ENCODE measurements at regions not wholly inside any gene's neighbourhood (a gene's known extent, or its start where the extent isn't known, plus 50 kb on each side); places are given as distances from the start of the nearest gene placed in this dataset.

DNA sequence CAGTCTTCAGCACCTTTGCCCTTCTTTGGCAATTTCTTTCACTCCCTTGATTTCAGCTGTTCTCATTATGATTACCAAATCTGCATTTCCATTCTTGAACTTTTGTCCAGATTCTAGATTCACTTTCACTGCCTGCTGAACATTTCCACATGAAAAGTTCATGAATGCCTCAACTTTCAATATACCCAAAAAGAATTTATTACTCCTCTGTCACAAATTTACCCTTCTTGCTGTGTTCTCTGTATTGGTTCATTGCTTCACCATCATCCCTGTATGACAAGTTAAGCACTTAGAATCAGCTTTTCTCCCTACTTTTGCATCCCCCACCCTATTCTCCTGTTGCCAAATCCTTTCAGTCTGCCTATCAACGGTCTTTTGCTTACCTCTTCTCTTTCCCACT, 112.6 kb upstream of the PKN2 start:
- H3K36me3 ChIP-seq (ENCODE audit: insufficient read depth, low read length) = no peaks in the 10 kb centered on the region
- no peaks in the 10 kb centered on the region for H3F3A ChIP-seq (ENCODE audit: insufficient read depth, low read length)
- H3K9ac ChIP-seq (ENCODE audit: low read length) = no peak overlapping the region
- no peaks in the 10 kb centered on the region for H3K79me2 ChIP-seq (ENCODE audit: insufficient read depth, low read length)
- no peak overlapping the region for H3K27ac ChIP-seq (ENCODE audit: low read depth, low read length, poor library complexity, severe bottlenecking)
- no peaks in the 10 kb centered on the region for H3K27me3 ChIP-seq (ENCODE audit: insufficient read depth, low read length)
- no peak overlapping the region for H3K4me2 ChIP-seq (ENCODE audit: low read length)
- H3K9me2 ChIP-seq (ENCODE audit: low read depth, low read length) = no peaks in the 10 kb centered on the region
- no peaks in the 10 kb centered on the region for H3K9me3 ChIP-seq (ENCODE audit: low read length)
- TF ChIP-seq EZH2 (IDR thresholded peaks at IDR 0.05; ENCODE audit: borderline replicate concordance, low read length) (no peak), CTCF (IDR thresholded peaks at IDR 0.05; ENCODE audit: low read length) (no peak)
- no peaks in the 10 kb centered on the region for H3K4me1 ChIP-seq (ENCODE audit: insufficient read depth, low read length, severe bottlenecking)
- H3K4me3 ChIP-seq (ENCODE audit: low read depth, low read length, poor library complexity, severe bottlenecking) = no peak overlapping the region
- no peak overlapping the region for H2AFZ ChIP-seq (ENCODE audit: low read length)
- no peaks in the 10 kb centered on the region for H4K20me1 ChIP-seq (ENCODE audit: insufficient read depth, low read length)

GRCh38 chr1:88579598-88579997, 104.5 kb upstream of the PKN2 start:
- H4K20me1 ChIP-seq (ENCODE audit: insufficient read depth, low read length) = no peaks in the 10 kb centered on the region
- no peaks in the 10 kb centered on the region for H3K4me1 ChIP-seq (ENCODE audit: insufficient read depth, low read length, severe bottlenecking)
- no peaks in the 10 kb centered on the region for H3K9me2 ChIP-seq (ENCODE audit: low read depth, low read length)
- TF ChIP-seq CTCF (IDR thresholded peaks at IDR 0.05; ENCODE audit: low read length) (no peak), EZH2 (IDR thresholded peaks at IDR 0.05; ENCODE audit: borderline replicate concordance, low read length) (no peak)
- H3K9me3 ChIP-seq (ENCODE audit: low read length) = no peaks in the 10 kb centered on the region
- H3K27me3 ChIP-seq (ENCODE audit: insufficient read depth, low read length) = no peaks in the 10 kb centered on the region
- H3K4me2 ChIP-seq (ENCODE audit: low read length) = no peak overlapping the region
- no peaks in the 10 kb centered on the region for H3K36me3 ChIP-seq (ENCODE audit: insufficient read depth, low read length)
- no peak overlapping the region for H3K27ac ChIP-seq (ENCODE audit: low read depth, low read length, poor library complexity, severe bottlenecking)
- H3K9ac ChIP-seq (ENCODE audit: low read length) = no peak overlapping the region
- H3K4me3 ChIP-seq (ENCODE audit: low read depth, low read length, poor library complexity, severe bottlenecking) = no peak overlapping the region
- no peaks in the 10 kb centered on the region for H3F3A ChIP-seq (ENCODE audit: insufficient read depth, low read length)
- no peak overlapping the region for H2AFZ ChIP-seq (ENCODE audit: low read length)
- no peaks in the 10 kb centered on the region for H3K79me2 ChIP-seq (ENCODE audit: insufficient read depth, low read length)

DNA sequence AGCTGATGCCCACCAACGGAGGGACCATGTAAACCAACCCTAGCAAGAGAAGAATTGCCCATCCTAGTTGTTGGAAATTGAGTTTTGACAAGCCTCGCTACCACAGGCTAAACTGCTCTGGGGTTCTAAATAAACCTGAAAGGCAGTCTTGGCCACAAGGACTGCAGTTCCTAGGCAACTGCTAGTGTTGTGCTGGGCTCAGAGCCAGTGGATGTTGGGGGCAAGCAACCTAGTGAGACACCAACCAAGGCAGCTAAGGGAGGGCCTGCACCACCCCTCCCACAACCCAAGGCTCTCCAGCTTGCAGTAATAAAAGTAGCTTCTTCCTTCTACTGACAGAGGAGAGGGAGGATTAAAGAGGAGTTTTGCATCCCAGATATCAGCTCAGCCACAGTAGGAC, 102.4 kb upstream of the PKN2 start:
- no peak overlapping the region for H3K4me3 ChIP-seq (ENCODE audit: low read depth, low read length, poor library complexity, severe bottlenecking)
- H3K27ac ChIP-seq (ENCODE audit: low read depth, low read length, poor library complexity, severe bottlenecking) = no peak overlapping the region
- H3F3A ChIP-seq (ENCODE audit: insufficient read depth, low read length) = no peaks in the 10 kb centered on the region
- no peak overlapping the region for H3K4me2 ChIP-seq (ENCODE audit: low read length)
- H4K20me1 ChIP-seq (ENCODE audit: insufficient read depth, low read length) = no peaks in the 10 kb centered on the region
- no peaks in the 10 kb centered on the region for H3K9me2 ChIP-seq (ENCODE audit: low read depth, low read length)
- no peaks in the 10 kb centered on the region for H3K36me3 ChIP-seq (ENCODE audit: insufficient read depth, low read length)
- H3K9ac ChIP-seq (ENCODE audit: low read length) = no peak overlapping the region
- no peaks in the 10 kb centered on the region for H3K9me3 ChIP-seq (ENCODE audit: low read length)
- no peaks in the 10 kb centered on the region for H3K4me1 ChIP-seq (ENCODE audit: insufficient read depth, low read length, severe bottlenecking)
- no peaks in the 10 kb centered on the region for H3K79me2 ChIP-seq (ENCODE audit: insufficient read depth, low read length)
- TF ChIP-seq CTCF (IDR thresholded peaks at IDR 0.05; ENCODE audit: low read length) (no peak), EZH2 (IDR thresholded peaks at IDR 0.05; ENCODE audit: borderline replicate concordance, low read length) (no peak)
- no peaks in the 10 kb centered on the region for H3K27me3 ChIP-seq (ENCODE audit: insufficient read depth, low read length)
- H2AFZ ChIP-seq (ENCODE audit: low read length) = no peak overlapping the region

All from OCI-LY1 (cell line).